GM23248 (cell line): ENCODE measurements at regions not wholly inside any gene's neighbourhood (a gene's known extent, or its start where the extent isn't known, plus 50 kb on each side); places are given as distances from the start of the nearest gene placed in this dataset.

Experiments
- DNase-seq: peaks from one replicate; pipeline ENCODE4 v3.0.0-alpha.2; 2015
- H2AFZ ChIP-seq: fragments of 200-600 bp; sonication (generic); 2 replicates; pipeline ENCODE4 v1.6.1; 2016; ENCODE audit warnings: antibody characterized with exemption
- H3F3A ChIP-seq: fragments of 200-600 bp; sonication (generic); 2 replicates; pipeline ENCODE4 v1.6.1; 2016; ENCODE audit warnings: mild to moderate bottlenecking, antibody characterized with exemption, mixed run types; ENCODE audit not compliant: insufficient read depth
- H3K27ac ChIP-seq: fragments of 200-600 bp; sonication (generic); 2 replicates; pipeline ENCODE4 v1.5.1; 2016; ENCODE audit warnings: mild to moderate bottlenecking
- H3K27me3 ChIP-seq: fragments of 200-600 bp; sonication (generic); replicated peaks from 2 replicates; pipeline ENCODE4 v1.6.1; 2016; ENCODE audit warnings: mild to moderate bottlenecking; ENCODE audit not compliant: insufficient read depth
- H3K36me3 ChIP-seq: fragments of 200-600 bp; sonication (generic); 2 replicates; pipeline ENCODE4 v1.6.1; 2016; ENCODE audit warnings: low read depth, mild to moderate bottlenecking
- H3K4me1 ChIP-seq: fragments of 200-600 bp; sonication (generic); 2 replicates; pipeline ENCODE4 v1.6.1; 2016; ENCODE audit warnings: mild to moderate bottlenecking; ENCODE audit not compliant: insufficient read depth
- H3K4me2 ChIP-seq: fragments of 200-600 bp; sonication (generic); one replicate; pipeline ENCODE4 v1.6.1; 2016; ENCODE audit warnings: mild to moderate bottlenecking; ENCODE audit not compliant: unreplicated experiment
- H3K4me3 ChIP-seq: fragments of 200-600 bp; sonication (generic); 2 replicates; pipeline ENCODE4 v1.5.1; 2016; ENCODE audit warnings: mild to moderate bottlenecking
- H3K79me2 ChIP-seq: fragments of 200-600 bp; sonication (generic); 2 replicates; pipeline ENCODE4 v1.6.1; 2016; ENCODE audit warnings: mild to moderate bottlenecking; ENCODE audit not compliant: insufficient read depth
- H3K9ac ChIP-seq: fragments of 200-600 bp; sonication (generic); 2 replicates; pipeline ENCODE4 v1.6.1; 2016; ENCODE audit warnings: mild to moderate bottlenecking
- H3K9me2 ChIP-seq: fragments of 200-600 bp; sonication (generic); 2 replicates; pipeline ENCODE4 v1.6.1; 2016; ENCODE audit warnings: mixed run types, mild to moderate bottlenecking, moderate library complexity; ENCODE audit not compliant: insufficient read depth
- H3K9me3 ChIP-seq: fragments of 200-600 bp; sonication (generic); one replicate; pipeline ENCODE4 v1.6.1; 2017; ENCODE audit warnings: low read depth
- H4K20me1 ChIP-seq: fragments of 200-600 bp; sonication (generic); 2 replicates; pipeline ENCODE4 v1.6.0; 2016; ENCODE audit not compliant: insufficient read depth
- EZH2 ChIP-seq: fragments of 200-600 bp; sonication (generic); IDR thresholded peaks from 2 replicates; pipeline ENCODE4 v1.6.1; 2018; ENCODE audit warnings: antibody characterized with exemption, mild to moderate bottlenecking; ENCODE audit not compliant: insufficient read depth, poor library complexity, severe bottlenecking
- EZH2phosphoT487 ChIP-seq: fragments of 200-600 bp; sonication (generic); IDR thresholded peaks from 2 replicates; pipeline ENCODE4 v1.6.1; 2018; ENCODE audit warnings: antibody characterized with exemption, moderate library complexity, mild to moderate bottlenecking, low read depth; ENCODE audit not compliant: insufficient read depth
- WGBS, 2 experiments: methylation state at CpG; one replicate each; pipeline ENCODE4 v1.1.6; 2015 to 2017; ENCODE audit warnings: low lambda C conversion rate in 2 of 2, low coverage in 1 of 2; ENCODE audit errors: missing lambda C conversion rate in 2 of 2; 5-methylcytosine and 5-hydroxymethylcytosine counted together
- in situ Hi-C: fragments of 300-500 bp; cut with MboI; formaldehyde crosslinking; loops from 2 replicates; pipeline ENCODE4 v1.15.0; 2020

GRCh38 chr20:9912858-9913434 lies 74.1 kb upstream of the PAK5 start:
- no peak overlapping the region for H3K27ac ChIP-seq
- peaks cover 27% of the 10 kb centered on the region for H3K27me3 ChIP-seq
- no peak overlapping the region for H3K9ac ChIP-seq
- no peak overlapping the region for H3K4me2 ChIP-seq
- no peak overlapping the region for H3K4me3 ChIP-seq
- DNase-seq: peak; percentile 48
- in situ Hi-C loops: loop anchor here (25.0 kb wide), 1 partner anchor 501 kb away; no protein-coding TSS in a partner anchor
- H3K36me3 ChIP-seq: no peaks in the 10 kb centered on the region
- H3K9me2 ChIP-seq: no peaks in the 10 kb centered on the region
- no peaks in the 10 kb centered on the region for H4K20me1 ChIP-seq
- no peaks in the 10 kb centered on the region for H3K4me1 ChIP-seq
- no peaks in the 10 kb centered on the region for H3K9me3 ChIP-seq
- no peaks in the 10 kb centered on the region for H3F3A ChIP-seq
- 3 to 5% methylated on average over 8 of the region's 8 CpGs for WGBS, 2 experiments
- TF ChIP-seq EZH2 (no peak), EZH2phosphoT487 (no peak)
- H2AFZ ChIP-seq: no peak overlapping the region
- no peaks in the 10 kb centered on the region for H3K79me2 ChIP-seq

- H3K36me3 ChIP-seq: no peaks in the 10 kb centered on the region
- in situ Hi-C loops: loop anchor here (25.0 kb wide), 1 partner anchor 500 kb away; no protein-coding TSS in a partner anchor
- peaks cover 23% of the 10 kb centered on the region for H3K27me3 ChIP-seq
- H3F3A ChIP-seq: no peaks in the 10 kb centered on the region
- no peaks in the 10 kb centered on the region for H3K4me1 ChIP-seq
- TF ChIP-seq EZH2 (no peak), EZH2phosphoT487 (no peak)
- H3K9me3 ChIP-seq: no peaks in the 10 kb centered on the region
- H3K4me3 ChIP-seq: no peak overlapping the region
- H3K9ac ChIP-seq: no peak overlapping the region
- H3K27ac ChIP-seq: no peak overlapping the region
- H3K79me2 ChIP-seq: no peaks in the 10 kb centered on the region
- WGBS, 2 experiments: 61 to 65% methylated on average over 5 of the region's 5 CpGs
- no peak for DNase-seq
- no peak overlapping the region for H2AFZ ChIP-seq
- H3K9me2 ChIP-seq: no peaks in the 10 kb centered on the region
- no peaks in the 10 kb centered on the region for H4K20me1 ChIP-seq
- no peak overlapping the region for H3K4me2 ChIP-seq
Measured at GRCh38 chr20:9912290-9912689, 73.4 kb upstream of the PAK5 start.

GRCh38 chr20:9911519-9911918 lies 72.6 kb upstream of the PAK5 start:
- Histone ChIP-seq H3K9ac (no peak overlapping the region), H3K9me2 (no peaks in the 10 kb centered on the region), H3K9me3 (no peaks in the 10 kb centered on the region), H3K4me2 (no peak overlapping the region), H3F3A (no peaks in the 10 kb centered on the region), H3K27me3 (peaks cover 16% of the 10 kb centered on the region), H3K27ac (no peak overlapping the region), H2AFZ (no peak overlapping the region), H3K79me2 (no peaks in the 10 kb centered on the region), H4K20me1 (no peaks in the 10 kb centered on the region), H3K4me1 (no peaks in the 10 kb centered on the region), H3K36me3 (no peaks in the 10 kb centered on the region), H3K4me3 (no peak overlapping the region)
- DNase-seq: no peak
- TF ChIP-seq EZH2: no peak
- no peak for TF ChIP-seq EZH2phosphoT487
- WGBS, 2 experiments: 34 to 46% methylated on average over 3 of the region's 3 CpGs
- in situ Hi-C loops: loop anchor here (25.0 kb wide), 1 partner anchor 499 kb away; no protein-coding TSS in a partner anchor

- Histone ChIP-seq H2AFZ (no peak overlapping the region), H3K79me2 (no peaks in the 10 kb centered on the region), H3F3A (no peaks in the 10 kb centered on the region), H3K9me2 (no peaks in the 10 kb centered on the region), H3K4me2 (no peak overlapping the region), H3K27ac (no peak overlapping the region), H3K36me3 (no peaks in the 10 kb centered on the region), H4K20me1 (no peaks in the 10 kb centered on the region), H3K27me3 (peaks cover 16% of the 10 kb centered on the region), H3K4me3 (no peak overlapping the region), H3K9ac (no peak overlapping the region), H3K9me3 (no peaks in the 10 kb centered on the region), H3K4me1 (no peaks in the 10 kb centered on the region)
- DNase-seq: no peak
- TF ChIP-seq EZH2 (no peak), EZH2phosphoT487 (no peak)
- in situ Hi-C loops: loop anchor here (25.0 kb wide), 1 partner anchor 497 kb away; no protein-coding TSS in a partner anchor
Measured at GRCh38 chr20:9909167-9909566, 70.3 kb upstream of the PAK5 start.

GRCh38 chr20:9903048-9903655 lies 64.3 kb upstream of the PAK5 start:
- Histone ChIP-seq H3K4me1 (no peaks in the 10 kb centered on the region), H3K9me3 (no peaks in the 10 kb centered on the region), H4K20me1 (no peaks in the 10 kb centered on the region), H3K79me2 (no peaks in the 10 kb centered on the region), H3F3A (no peaks in the 10 kb centered on the region), H2AFZ (no peak overlapping the region), H3K9ac (no peak overlapping the region), H3K36me3 (no peaks in the 10 kb centered on the region), H3K9me2 (no peaks in the 10 kb centered on the region), H3K27ac (no peak overlapping the region), H3K4me2 (no peak overlapping the region), H3K4me3 (no peak overlapping the region), H3K27me3 (no peaks in the 10 kb centered on the region)
- peak; percentile 11 for DNase-seq
- in situ Hi-C loops: loop anchor here (25.0 kb wide), 1 partner anchor 491 kb away; no protein-coding TSS in a partner anchor
- 5 to 10% methylated on average over 1 of the region's 1 CpG for WGBS, 2 experiments
- TF ChIP-seq EZH2 (no peak), EZH2phosphoT487 (no peak)
